MG63 (cell line): ENCODE measurements at regions not wholly inside any gene's neighbourhood (a gene's known extent, or its start where the extent isn't known, plus 50 kb on each side); places are given as distances from the start of the nearest gene placed in this dataset.

Experiments
- DNase-seq: peaks from one replicate; pipeline ENCODE4 v3.0.0-alpha.2; 2020
- H3K27me3 ChIP-seq: fragments of 250-450 bp; sonication (Bioruptor Pico); 2 replicates; pipeline ENCODE4 v1.5.1; 2020; ENCODE audit warnings: mild to moderate bottlenecking, moderate library complexity
- H3K36me3 ChIP-seq: fragments of 250-450 bp; sonication (Bioruptor Pico); 2 replicates; pipeline ENCODE4 v1.5.1; 2020; ENCODE audit warnings: mild to moderate bottlenecking, moderate library complexity
- H3K4me3 ChIP-seq: fragments of 250-450 bp; sonication (Bioruptor Pico); 2 replicates; pipeline ENCODE4 v1.5.1; 2020; ENCODE audit warnings: mild to moderate bottlenecking, moderate library complexity
- H3K9me3 ChIP-seq: fragments of 250-450 bp; sonication (Bioruptor Pico); 2 replicates; pipeline ENCODE4 v1.5.1; 2020; ENCODE audit warnings: mild to moderate bottlenecking, moderate library complexity

DNA sequence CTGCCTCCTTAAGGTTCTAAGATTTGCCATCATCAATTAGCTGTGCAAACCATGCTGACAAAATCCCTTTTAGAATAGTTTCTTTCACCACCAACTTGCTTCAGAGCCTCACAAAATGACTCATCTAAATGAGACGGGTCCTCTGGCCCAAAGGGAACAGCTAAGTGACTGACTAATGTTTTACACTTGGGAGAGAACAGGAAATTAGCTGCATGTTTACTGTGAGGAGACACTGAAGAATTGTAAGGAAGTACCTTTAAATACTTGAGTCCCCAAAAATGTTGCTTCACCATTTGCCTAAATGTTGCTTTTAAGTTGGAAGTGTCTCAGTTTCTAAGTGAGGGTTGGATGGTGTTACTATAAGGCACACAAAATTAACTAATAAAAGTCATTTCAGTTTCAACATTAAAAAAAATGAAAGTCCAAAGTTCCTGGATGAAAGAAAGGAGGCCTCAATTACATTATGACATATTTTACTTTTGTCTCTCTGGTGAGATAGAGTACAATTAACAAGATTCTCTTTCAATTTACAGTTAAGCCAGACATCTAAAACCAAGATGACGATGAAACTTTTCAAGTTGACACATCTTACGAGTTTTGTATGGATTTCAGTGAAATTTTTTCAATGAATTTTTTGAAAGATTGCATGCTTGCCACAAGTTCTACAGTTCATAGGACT lies 229.1 kb upstream of the FN1 start:
- no peaks in the 10 kb centered on the region; the same call in 1 of the 2 replicates for H3K36me3 ChIP-seq
- peak; percentile 61 for DNase-seq
- H3K27me3 ChIP-seq: no peaks in the 10 kb centered on the region
- H3K9me3 ChIP-seq: no peaks in the 10 kb centered on the region; the same call in 1 of the 2 replicates
- H3K4me3 ChIP-seq: no peak overlapping the region

DNA sequence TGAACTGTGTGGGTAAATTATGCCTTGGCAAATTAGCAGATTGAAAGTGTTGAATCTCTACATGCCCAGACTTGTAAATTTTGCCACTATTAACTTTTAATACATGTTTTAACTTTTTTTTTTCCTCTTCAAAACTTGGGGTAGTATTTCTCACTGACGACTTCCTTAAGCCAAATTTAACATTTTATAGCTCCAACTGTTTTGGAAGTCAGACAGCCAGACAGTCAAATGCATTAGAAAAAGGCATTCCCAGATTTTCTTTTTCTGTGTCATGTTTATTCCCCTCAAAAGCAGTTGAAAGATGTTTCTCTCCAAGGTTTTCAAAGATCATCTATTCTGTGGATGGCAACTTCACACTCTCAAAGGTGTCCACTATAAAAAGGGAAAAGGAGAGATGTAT lies 226.8 kb upstream of the FN1 start:
- Histone ChIP-seq H3K27me3 (no peaks in the 10 kb centered on the region), H3K9me3 (no peaks in the 10 kb centered on the region; the same call in 1 of the 2 replicates), H3K4me3 (no peak overlapping the region), H3K36me3 (no peaks in the 10 kb centered on the region; the same call in 1 of the 2 replicates)
- no peak for DNase-seq

DNA sequence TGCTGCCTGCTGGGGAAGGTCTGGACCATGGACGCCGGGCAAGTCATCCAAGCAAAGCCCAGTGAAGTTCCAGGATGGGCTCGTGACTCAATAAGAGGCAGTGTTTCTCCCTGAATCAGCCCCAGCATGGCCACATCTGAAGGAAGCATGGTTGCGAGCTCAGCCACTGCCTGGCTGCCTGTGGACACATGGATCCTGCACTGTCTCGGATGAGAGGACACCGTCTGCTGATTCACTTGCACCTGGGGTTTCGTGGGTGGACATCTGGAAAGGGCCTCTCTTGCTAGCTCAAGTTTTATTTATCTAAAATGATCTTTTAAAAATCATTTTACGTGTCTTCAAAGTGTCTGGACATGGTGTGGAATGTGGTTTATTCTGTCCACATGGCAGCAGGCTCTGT lies 224.8 kb upstream of the FN1 start:
- Histone ChIP-seq H3K4me3 (no peak overlapping the region), H3K36me3 (no peaks in the 10 kb centered on the region; the same call in 1 of the 2 replicates), H3K9me3 (no peaks in the 10 kb centered on the region), H3K27me3 (no peaks in the 10 kb centered on the region)
- no peak for DNase-seq

DNA sequence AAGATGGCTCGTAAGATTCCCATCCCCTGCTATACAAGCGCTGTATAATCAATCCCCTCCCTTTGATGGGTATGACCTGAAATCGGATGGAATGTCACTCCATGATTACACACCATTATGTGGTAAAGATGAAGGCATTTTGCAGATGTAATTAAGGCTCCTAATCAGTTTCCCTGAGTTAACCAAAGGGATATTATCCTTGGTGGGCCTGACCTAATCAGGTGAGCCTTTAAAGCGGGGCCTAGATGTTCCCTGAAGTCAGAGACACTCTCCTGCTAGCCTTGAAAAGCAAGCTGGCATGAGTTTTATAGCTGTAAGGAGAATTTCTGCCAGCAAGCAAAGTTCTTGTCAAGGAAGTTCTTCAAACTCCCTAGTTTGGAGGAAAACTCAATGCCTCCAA lies 223.8 kb upstream of the FN1 start:
- DNase-seq: no peak

DNA sequence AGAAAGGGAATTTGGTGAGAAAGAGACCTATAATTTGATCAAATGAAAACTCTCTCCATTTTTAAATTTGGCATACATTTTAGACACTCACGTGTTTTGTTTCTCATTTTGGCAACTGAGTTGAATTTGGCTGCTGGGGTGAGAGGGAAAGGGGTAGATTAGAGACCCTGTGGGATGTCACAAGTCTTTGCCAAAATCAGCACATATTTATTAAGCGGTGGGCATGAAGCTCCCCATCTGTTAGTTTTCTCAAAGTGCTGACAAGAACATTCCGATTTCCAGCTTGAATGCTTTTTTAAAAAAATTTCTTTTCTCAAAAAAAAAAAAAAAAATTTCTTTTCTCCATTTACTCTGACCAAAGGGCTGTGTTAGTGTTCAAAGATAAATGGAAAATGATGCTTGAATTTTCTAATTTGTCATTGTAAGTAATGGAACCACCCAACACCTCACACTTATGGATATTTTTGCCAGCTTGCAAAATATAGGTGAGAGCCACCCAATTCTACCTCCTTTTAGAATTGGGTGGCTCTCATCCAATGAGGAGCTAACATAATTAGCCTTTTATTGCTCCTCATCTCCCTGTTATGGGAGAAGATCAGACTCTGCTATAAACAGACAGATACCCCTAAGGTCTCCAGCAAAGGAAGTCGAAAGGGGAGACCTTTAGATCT lies 222.9 kb upstream of the FN1 start:
- Histone ChIP-seq H3K27me3 (no peaks in the 10 kb centered on the region), H3K4me3 (no peak overlapping the region), H3K9me3 (no peaks in the 10 kb centered on the region), H3K36me3 (no peaks in the 10 kb centered on the region; the same call in 1 of the 2 replicates)
- DNase-seq: no peak

More for the DNA sequence above, 223.8 kb upstream of the FN1 start:
- H3K4me3 ChIP-seq: no peak overlapping the region
- H3K36me3 ChIP-seq: no peaks in the 10 kb centered on the region; the same call in 1 of the 2 replicates
- H3K9me3 ChIP-seq: no peaks in the 10 kb centered on the region
- H3K27me3 ChIP-seq: no peaks in the 10 kb centered on the region

DNA sequence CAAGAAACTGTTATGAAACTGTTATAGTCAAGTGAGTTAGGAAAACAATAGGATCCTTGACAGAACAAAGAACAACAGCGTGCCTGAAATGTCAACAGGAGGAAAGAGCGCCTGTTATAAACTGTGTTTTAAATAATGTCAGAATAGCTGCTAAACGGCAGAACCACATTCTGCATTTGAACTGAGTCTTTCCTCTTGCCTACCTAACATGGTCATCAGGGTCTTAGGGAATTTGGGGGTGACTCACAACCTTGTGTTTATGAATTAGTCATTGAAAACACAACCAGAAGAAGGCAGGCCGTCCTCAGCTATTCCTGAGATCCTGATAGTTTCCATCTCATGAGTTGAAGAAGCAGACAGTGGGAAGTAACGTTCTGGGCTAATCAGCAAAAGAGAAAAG lies 222.0 kb upstream of the FN1 start:
- H3K27me3 ChIP-seq: no peaks in the 10 kb centered on the region
- H3K9me3 ChIP-seq: no peaks in the 10 kb centered on the region
- no peaks in the 10 kb centered on the region for H3K36me3 ChIP-seq
- H3K4me3 ChIP-seq: no peak overlapping the region
- peak; percentile 50 for DNase-seq

DNA sequence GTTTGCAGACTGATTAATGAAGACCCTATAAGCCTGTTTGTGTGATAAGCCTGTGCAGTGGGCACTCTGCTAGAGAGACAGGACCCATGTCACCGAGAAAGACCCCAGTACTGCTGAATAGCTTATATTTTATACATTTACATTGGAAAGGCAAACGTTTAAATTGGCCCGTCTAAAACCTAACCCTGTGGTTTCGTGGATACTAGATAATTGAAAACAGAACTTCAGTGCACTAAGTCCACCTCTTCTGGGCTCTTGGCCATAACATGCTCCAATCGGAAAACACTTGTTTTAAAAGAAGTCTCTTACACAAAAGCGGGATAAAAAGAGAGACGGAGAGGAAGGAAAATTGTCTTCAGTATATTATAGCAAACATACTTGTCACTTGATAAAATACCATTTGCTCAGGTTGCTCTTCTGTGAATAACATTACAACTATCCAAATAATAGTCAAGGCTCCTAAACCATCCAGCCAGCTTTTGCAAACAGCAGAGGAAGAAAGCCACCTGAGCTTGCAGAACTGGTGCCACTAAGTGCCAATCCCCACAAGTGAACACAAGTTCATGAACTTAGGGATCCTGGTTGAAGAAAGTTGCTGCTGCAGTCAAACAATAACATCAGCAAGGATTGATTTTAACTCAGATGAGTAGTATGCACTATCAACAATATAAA lies 218.4 kb upstream of the FN1 start:
- Histone ChIP-seq H3K36me3 (no peaks in the 10 kb centered on the region), H3K4me3 (no peak overlapping the region), H3K9me3 (no peaks in the 10 kb centered on the region), H3K27me3 (no peaks in the 10 kb centered on the region)
- DNase-seq: no peak

DNA sequence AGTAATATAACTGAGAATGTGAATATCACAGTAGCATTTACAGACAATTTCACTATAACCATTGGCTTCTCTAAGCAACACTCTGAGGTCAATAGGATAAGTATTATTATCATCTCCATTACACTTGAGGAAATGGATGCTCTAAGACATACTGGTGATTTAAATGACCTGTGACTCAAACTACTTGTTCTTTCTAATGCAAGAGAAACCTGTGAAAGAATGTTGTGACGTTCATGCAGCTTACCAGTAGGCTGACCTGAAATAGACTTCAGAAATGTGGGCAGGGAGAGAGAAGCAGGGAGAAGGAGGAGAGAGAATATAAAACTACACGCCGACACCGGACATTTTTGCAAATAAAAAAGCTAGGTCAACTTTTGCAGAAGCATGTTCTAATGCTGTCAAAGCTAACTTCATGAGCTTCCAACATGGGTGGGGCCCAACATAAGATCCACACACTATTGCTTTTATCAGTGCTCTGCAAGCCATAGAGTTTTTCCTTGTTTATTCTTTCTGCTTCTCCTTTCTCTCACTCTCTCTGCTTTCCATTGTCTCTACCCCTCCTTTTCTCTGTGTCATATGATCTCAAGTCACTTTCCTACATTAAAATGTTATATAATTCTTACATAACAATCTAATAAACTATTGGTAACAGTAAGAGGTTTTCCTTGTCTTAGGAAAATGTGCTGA lies 217.6 kb upstream of the FN1 start:
- no peaks in the 10 kb centered on the region for H3K9me3 ChIP-seq
- DNase-seq: no peak
- no peaks in the 10 kb centered on the region for H3K36me3 ChIP-seq
- H3K27me3 ChIP-seq: no peaks in the 10 kb centered on the region
- no peak overlapping the region for H3K4me3 ChIP-seq

DNA sequence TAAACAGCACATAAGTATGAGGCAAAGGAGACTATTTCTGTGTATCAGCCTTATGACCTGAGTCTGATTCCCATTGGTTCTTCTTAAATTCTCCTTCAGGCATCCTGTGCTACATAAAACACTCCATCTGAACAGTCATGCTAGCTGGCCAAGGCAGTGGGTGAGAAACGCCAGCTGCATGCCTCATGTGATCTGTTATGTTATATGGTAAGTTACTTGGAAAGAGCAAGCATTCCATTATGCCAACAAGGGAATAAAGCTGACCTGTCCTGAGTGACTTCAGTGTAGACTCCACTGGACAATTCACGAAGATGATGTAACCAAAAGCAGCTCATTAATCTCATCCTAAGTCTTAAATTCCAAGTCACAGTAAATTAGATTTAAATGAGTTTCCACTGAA lies 216.5 kb upstream of the FN1 start:
- Histone ChIP-seq H3K27me3 (no peaks in the 10 kb centered on the region), H3K4me3 (no peak overlapping the region), H3K9me3 (no peaks in the 10 kb centered on the region), H3K36me3 (no peaks in the 10 kb centered on the region)
- DNase-seq: peak; percentile 77

DNA sequence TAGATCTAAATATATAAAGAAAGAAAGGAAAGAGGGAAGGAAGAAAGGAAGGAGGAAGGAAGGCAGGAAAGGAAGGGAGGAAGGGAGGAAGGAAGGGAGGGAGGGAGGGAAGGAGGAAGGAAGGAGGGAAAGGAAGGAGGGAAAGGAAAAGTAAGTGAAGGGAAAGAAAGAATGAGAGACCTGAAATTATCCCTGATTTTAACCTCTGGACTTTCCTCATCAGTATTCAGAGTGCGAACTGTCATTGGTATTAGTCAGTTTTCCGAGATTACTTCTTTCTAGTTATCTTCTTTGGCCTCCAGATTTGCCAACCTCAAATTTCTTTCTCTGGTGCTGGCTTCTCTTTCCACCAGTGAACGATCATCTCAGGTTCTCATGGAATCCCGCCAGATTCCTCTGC lies 215.5 kb upstream of the FN1 start:
- Histone ChIP-seq H3K9me3 (no peaks in the 10 kb centered on the region), H3K4me3 (no peak overlapping the region), H3K27me3 (no peaks in the 10 kb centered on the region), H3K36me3 (no peaks in the 10 kb centered on the region)
- DNase-seq: no peak

DNA sequence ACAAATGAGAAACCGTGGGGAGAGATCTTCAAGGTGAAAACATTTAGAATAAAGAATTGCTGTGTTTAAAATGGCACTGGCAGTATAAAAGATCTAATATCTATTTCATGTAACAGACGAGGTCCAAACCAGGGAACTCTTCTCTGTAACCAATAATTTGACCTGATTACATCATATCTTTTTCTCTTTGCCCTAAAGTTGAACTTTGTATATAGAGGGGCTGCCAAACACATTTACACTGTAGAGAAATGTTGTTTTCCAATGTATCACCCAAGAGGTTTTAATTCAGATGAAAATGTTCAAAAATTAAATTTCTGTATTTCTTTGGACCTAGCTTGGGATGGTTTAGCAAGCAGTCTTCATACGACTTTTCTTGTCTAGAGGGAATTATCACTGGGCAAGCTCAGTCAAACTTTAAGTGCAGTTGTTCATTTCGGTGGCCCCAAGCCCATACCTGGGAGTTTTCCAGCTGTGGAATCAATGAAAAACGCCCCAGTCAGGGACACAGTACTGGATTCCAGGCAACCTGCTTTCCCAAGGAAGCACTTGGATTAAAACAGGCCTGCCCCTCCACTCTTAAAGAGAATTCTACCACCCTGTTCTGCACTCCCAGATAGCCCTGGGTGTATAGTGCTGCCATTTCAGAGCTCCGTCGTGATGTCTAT lies 208.5 kb upstream of the FN1 start:
- no peak for DNase-seq

DNA sequence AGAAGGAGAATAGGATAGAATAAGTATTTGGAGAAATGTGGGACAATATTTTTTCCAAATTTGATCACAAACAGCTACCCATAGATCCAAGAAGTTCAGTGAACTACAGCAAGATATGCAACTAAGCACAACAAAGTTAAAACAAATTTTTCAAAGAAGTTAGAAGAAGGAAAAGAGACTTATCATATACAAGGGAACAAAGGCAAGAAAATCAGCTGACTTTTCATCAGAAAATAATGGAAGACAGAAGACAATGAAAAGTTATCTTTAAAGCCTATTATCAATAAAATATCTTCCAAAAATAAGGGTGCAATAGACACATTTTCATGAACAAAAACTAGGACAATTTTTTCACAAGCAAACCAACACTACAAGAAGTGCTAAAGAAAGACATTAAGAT lies 202.8 kb upstream of the FN1 start:
- Histone ChIP-seq H3K36me3 (no peaks in the 10 kb centered on the region), H3K27me3 (no peaks in the 10 kb centered on the region), H3K9me3 (peaks cover 18% of the 10 kb centered on the region), H3K4me3 (no peak overlapping the region)
- DNase-seq: no peak

More for the DNA sequence above, 208.5 kb upstream of the FN1 start:
- H3K27me3 ChIP-seq: no peaks in the 10 kb centered on the region
- no peaks in the 10 kb centered on the region; the same call in none of the 2 replicates for H3K9me3 ChIP-seq
- H3K4me3 ChIP-seq: no peak overlapping the region
- no peaks in the 10 kb centered on the region for H3K36me3 ChIP-seq

DNA sequence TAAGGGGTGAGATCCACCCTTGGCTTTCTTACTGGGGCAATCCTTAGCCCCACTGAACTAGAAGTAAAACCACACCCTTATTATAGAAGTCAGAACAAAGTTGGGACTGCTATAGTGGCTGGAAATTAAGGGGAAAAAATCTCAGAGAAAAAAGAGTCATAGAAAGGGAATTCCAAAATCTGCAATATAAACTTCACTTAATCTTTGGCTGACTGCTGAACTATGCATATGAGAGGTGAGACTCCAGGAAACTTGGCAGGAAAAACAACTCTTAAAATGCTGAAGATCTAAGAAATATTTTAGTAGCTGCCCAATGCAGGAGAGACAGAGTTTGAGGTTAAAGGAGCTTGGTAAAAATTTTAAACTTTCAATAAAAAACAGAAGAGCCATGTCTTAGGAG lies 201.8 kb upstream of the FN1 start:
- Histone ChIP-seq H3K27me3 (no peaks in the 10 kb centered on the region), H3K36me3 (no peaks in the 10 kb centered on the region), H3K4me3 (no peak overlapping the region), H3K9me3 (peaks cover 26% of the 10 kb centered on the region)
- DNase-seq: no peak

DNA sequence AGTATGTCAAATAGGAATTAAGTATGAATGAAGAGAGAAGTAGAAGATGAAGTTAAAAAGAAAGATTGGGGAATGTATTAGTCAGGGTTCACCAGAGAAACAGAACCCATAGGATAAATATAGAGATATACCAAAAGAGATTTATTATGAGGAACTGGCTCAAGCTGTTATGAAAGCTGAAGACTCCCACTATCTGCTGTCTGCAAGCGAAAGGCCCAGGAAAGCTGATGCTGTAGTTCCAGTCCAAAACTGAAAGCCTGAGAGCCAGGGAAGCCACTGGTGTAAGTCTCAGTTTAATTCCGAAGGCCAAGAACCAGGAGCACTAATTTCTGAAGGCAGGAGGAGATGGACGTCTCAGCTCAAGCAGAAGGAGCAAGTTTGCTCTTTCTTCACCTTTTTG lies 200.9 kb upstream of the FN1 start:
- no peak for DNase-seq
- no peaks in the 10 kb centered on the region for H3K36me3 ChIP-seq
- peaks cover 31% of the 10 kb centered on the region for H3K9me3 ChIP-seq
- no peaks in the 10 kb centered on the region for H3K27me3 ChIP-seq
- no peak overlapping the region for H3K4me3 ChIP-seq

DNA sequence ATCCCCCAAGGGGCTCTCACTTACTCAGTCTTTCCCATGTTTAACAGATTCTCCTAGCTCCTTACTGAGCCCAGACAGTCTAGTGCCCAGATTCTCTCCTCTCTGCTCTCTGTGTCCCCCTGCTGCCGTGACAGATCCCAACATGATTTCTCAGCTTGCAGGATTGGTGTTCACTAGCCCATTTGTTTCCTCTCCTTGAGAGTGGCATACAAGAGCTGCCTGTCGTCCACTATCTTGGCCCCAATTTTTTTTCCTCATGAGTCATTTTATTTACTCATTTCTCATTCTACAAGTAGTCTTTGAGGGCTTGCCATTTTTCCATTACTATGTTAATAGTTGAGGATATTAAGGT lies 199.9 kb upstream of the FN1 start:
- H3K4me3 ChIP-seq: no peak overlapping the region
- no peak for DNase-seq
- H3K9me3 ChIP-seq: peaks cover 34% of the 10 kb centered on the region
- no peaks in the 10 kb centered on the region for H3K27me3 ChIP-seq
- no peaks in the 10 kb centered on the region for H3K36me3 ChIP-seq

DNA sequence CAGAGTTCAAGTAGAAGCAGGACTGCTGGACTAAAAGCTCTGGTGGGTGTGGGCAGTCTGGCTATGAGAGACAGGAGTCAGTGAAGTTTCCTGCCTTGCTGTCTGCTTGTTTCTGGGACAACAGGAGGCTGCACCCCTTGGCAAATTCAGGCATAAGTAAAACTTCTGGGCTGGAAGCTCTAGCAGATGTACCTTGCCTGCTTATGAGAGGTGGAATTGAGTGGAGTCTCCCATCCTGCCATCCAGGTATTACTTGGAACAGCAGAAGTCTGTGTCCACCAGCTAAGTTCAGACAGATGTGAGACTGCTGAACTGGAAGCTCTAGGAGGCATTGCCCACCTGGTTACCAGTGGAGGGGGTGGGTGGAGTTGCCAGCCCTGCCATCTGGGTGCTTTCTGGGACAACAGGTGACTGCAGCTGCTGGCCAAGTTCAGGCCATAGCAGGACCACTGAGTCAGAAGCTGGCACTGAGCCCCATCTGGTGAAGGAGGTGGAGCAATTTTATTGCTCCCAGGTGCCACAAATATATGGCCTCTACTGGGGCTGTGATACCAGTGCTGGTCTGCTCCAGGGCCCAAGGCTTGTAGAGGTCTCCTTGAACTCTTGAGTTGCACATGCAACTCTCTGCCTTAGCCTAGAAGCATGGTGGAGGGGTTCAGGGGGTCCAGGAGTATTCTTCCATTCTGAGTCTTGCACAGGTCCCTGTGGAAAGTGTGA lies 199.4 kb upstream of the FN1 start:
- Histone ChIP-seq H3K9me3 (peaks cover 39% of the 10 kb centered on the region), H3K27me3 (no peaks in the 10 kb centered on the region), H3K4me3 (no peak overlapping the region), H3K36me3 (no peaks in the 10 kb centered on the region)
- DNase-seq: no peak
